Limb (tissue), 2 donors: ENCODE measurements at regions not wholly inside any gene's neighbourhood (a gene's known extent, or its start where the extent isn't known, plus 50 kb on each side); places are given as distances from the start of the nearest gene placed in this dataset.
A peak's percentile ranks its signal among the peaks of the same experiment; 100 is the strongest.
"Not testable (repeated sequence)": the region's sequence is repeated elsewhere in the genome, so short reads cannot be mapped to it uniquely, and the experiment has no call there.

Source experiments
- DNase-seq, 2 donors: peaks; one replicate each; pipeline ENCODE4 v3.0.0-alpha.2; 2016; ENCODE audit errors: extremely low spot score in 2 of 2

DNA sequence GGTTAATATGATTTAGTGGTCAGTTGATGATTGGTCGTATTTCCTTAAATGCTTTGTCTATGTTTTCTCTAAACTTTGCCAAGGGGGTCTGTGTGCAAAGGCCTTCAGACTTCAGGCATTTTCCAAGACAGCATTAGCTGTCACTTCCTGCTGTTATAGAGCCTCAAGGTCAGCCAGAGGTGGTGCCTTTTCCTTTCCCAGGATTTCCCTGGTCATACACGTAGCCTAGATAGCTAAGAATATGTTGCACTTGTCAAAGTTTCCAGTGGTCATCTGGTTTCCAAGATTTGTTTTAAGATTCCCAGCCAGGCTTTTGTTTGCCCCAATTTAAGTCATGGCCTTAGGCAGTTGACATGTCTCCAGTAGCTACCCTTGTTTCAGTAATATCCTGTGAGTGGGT lies 133.2 kb upstream of the IGFBP3 start:
- no peak for DNase-seq

DNA sequence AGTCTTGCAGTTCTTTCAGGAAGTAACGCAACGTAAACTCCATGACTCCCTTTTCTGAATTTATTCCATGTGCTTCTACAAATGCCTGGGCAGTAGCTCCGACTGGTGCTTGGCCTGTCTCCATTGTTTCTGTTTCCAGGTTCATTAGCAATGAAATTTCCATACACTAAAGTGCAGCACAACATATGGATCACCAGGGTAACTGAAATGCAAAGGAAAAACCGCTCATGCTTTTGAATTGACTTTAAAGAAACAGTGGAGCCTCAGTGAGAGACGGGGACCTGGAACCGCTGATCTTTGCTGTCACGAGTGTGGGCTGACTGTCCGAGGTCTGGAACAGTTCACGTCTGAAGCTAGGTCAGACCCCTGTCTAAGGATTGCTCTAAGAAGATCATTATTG lies 126.5 kb upstream of the IGFBP3 start:
- DNase-seq = peak in 1 of 2 donors; percentile 64

DNA sequence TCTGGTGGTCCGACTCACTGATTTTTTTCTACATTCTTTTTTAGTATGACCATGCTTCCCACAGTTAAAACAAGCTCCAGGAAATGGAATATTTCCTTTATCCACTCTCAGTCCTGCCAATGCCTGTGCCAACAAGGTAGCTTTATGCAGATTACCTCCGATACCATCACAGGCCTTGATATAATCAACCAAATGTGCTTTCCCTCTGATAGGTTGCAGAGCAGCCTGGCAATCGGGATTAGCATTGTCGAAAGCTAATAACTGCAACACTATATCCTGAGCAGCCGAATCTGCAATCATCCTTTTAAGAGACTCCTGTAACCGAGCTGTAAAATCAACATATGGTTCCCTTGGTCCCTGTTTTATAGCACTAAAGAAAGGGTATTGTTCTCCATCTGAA lies 122.3 kb upstream of the IGFBP3 start:
- DNase-seq = not testable (repeated sequence)

- not testable (repeated sequence) for DNase-seq
These were observed 118.7 kb upstream of the IGFBP3 start for GRCh38 chr7:46039813-46040212.

GRCh38 chr7:46035166-46035565 lies 114.1 kb upstream of the IGFBP3 start:
- no peak for DNase-seq

DNA sequence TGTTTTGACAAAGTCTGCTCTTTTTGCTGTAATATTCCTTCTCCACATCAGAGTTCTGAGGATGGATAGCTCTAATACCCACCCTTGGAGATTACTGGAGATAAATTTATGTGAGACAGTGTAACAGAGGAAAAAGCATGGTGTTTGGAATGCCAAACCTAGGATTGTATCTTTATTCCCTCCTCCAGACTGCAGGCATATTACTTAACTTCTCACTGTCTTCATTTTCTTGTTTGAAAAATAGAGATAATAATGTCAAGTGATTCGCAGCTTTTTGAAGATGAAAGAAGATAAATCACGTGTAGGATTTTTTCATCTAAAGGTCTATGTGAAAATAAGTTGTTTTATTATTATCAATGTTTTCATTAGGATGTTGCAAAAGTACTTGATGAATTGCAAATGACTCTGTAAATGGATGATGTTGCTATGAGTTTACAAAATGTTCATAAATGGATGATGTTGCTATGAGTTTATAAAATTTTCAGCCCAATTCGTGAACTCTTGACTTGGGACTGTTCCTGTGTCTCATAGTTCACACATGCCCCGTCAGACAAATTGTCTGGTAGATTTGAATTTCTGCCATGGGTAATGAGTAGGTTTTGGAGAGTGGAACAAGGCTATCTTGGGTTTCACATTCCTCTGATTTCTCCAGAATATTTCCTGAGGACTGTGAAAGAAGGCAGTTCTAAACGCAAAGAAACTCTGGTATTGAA lies 113.1 kb upstream of the IGFBP3 start:
- no peak for DNase-seq

GRCh38 chr7:46033592-46033991 lies 112.5 kb upstream of the IGFBP3 start:
- no peak for DNase-seq

DNA sequence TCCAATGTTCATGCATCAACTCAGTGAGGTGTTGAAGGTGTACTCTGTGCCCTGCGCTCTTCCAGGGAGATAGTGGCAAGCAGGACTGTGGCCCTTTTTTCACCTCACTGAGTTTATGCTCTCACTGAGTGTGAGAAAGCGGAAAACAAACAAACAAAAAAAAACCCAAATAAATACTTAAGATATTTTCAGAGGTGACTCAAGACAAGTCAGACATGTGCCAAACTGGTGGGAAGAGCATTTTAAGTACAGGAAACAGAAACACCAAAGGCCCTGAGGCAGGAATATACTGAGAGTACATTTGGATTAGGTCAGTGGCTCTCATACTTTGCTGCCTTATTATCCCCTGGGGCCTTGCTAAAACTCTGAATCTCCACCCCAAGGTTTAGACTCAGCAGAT lies 111.9 kb upstream of the IGFBP3 start:
- no peak for DNase-seq

- DNase-seq = no peak
These were observed 111.3 kb upstream of the IGFBP3 start for GRCh38 chr7:46032353-46032752.

- DNase-seq = no peak
These were observed 108.1 kb upstream of the IGFBP3 start for GRCh38 chr7:46029111-46029704.

GRCh38 chr7:46028246-46028645 lies 107.2 kb upstream of the IGFBP3 start:
- no peak for DNase-seq

DNA sequence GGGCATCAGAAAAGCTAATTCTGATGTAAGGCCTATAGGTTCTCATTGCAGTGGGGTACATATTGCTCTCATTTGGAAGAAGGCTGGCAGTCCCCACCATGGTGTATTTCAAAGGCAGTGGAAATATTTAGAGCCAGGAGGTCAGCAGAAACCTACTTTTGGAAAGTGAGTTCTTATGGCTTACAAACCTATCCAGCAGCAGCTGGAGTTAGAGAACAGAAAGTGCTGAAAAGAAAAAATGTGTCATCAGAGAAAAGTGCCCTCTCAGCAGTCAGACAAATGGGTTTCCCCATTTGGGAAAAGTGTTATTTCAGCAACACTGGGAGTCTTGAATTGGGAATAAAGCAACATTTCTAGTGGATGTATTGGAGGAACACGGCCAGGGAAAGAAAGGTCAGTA lies 105.7 kb upstream of the IGFBP3 start:
- no peak for DNase-seq

DNA sequence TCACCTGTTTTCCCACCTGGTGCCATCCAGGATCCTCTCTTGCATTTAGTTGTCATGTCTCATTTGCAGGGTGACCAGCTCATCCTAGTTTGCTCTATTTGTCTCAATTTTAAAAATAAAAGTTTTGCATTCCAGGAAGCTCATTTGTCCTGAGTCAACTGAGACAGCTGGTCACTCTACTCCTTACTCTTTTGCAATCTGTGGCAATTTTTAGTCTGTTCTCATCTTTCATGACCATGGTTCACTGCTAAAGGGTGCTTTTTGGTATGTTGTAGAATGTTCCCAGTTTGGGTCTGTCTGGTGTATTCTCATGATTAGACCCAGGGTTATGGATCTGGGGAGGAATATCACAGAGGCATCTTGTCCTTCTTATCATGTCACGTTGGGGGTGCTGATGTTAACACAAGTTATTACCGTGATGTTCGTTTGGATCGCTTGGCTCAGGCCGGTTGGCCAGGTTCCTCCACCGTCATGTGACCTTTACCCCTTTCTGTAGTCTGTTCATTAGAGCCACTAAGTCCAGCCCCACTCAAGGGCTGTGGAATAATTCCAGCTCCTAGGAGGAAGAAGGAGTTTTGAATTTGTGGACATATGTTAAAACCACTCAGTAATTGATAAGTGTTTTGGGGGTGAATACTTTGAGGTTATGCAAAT lies 103.3 kb upstream of the IGFBP3 start:
- DNase-seq = no peak

DNA sequence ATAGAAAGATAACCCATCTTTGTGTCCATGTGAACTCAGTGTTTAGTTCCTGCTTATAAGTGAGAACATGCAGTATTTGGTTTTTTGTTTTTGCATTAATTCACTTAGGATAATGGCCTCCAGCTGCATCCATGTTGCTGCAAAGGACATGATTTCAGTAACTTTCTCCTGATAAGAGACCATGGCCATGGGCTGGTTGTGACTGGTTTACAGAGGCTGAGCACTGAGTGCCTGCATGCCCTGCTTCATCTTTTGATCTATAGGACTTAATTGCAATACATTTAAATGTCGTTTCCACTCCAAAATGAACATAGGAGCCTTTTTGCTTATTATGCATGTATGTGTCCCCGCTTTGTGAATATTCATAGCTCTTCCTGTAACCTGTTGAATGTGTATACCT lies 101.3 kb upstream of the IGFBP3 start:
- no peak for DNase-seq

- peak; percentile 79 to 82 for DNase-seq
These were observed 94.2 kb upstream of the IGFBP3 start for GRCh38 chr7:46015107-46015868.

DNA sequence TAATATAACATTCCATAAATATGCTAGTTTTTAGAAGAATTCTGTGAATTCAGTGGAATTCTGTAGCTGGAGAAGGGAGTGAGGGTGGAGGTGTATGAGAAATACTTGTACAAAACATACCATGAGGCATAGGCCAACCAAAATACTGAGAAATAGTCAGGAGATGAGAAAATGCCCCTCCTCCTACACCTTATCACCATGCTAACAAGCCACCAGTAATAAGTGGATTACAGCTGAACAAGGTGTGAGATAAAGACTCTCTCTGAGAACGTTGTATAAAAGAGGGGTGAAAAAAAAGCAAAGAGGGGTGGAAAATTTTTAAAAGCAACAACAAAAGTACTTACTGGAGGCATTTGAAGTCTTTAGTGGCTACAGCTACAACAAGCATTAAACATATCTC lies 90.4 kb upstream of the IGFBP3 start:
- no peak for DNase-seq

- DNase-seq = no peak
These were observed 90.0 kb upstream of the IGFBP3 start for GRCh38 chr7:46011059-46011458.

DNA sequence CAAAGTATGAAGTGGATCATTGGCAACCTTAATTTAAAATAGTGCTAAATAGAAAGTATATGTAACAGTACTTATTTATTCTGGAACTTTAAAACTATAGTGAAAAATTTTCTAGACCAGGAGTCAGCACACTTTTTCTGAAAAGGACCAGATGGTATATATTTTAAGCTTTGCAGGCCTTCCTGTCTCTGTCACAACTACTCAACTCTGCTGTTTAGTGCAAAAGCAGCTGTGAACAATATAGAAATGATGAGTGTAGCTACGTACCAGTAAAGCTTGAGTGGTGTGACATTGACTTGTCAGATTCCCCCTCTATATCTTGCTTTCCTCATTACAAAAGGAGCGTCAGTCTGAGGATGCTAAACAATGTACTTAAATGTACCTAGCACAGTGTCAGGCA lies 88.1 kb upstream of the IGFBP3 start:
- DNase-seq = peak in 1 of 2 donors; percentile 30

GRCh38 chr7:46007990-46008643 lies 87.0 kb upstream of the IGFBP3 start:
- DNase-seq = no peak

DNA sequence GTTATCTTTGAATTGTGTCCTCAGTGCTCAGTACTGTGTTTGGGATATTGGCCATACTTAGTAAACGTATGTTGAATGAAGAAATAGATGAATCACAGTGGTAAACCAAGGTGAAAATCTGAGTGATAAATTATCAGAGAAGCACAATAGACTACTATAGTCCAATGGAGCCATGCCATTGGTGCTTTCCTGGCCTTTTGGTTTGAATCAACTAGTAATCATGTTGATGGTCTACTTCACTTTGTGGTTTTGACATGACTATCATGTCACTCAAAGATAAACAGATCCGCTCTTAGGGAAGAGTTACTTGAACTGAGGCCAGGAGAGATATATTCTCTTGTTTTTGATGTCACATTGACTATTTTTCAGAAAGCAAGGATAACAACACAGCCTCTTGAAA lies 86.1 kb upstream of the IGFBP3 start:
- DNase-seq = no peak

GRCh38 chr7:46006723-46007122 lies 85.7 kb upstream of the IGFBP3 start:
- no peak for DNase-seq

DNA sequence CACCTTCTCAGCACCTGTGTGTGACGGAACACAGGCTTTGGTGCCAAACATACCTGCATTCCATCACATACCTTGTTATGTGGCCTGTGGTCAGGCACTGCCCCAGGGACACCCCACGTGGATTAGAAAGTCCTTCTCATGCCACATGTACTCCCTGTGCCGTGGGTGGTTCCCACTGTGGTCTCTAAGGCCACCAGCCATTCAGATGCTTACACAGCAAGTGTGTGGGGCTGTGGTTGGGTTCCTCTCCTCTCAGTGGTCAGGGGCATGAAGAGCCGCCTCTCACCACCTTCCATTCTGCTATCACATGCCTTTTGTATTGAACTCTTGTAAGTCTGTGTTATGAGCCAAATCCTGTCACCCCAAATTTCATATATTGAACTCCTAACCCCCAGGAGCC lies 85.1 kb upstream of the IGFBP3 start:
- DNase-seq = no peak
